Esophagus muscularis mucosa (tissue), 4 donors: ENCODE measurements at regions not wholly inside any gene's neighbourhood (a gene's known extent, or its start where the extent isn't known, plus 50 kb on each side); places are given as distances from the start of the nearest gene placed in this dataset.

ENCODE experiments used
- DNase-seq: peaks from one replicate; pipeline ENCODE4 v3.0.0-alpha.2; 2017; ENCODE audit errors: extremely low spot score
- H3K27ac ChIP-seq, 4 donors: fragments of 200-600 bp; sonication (generic); replicated peaks in 1 of 4; 1 replicate in 3 of 4; 2 replicates in 1 of 4; pipeline ENCODE4 v1.5.1; 2016 to 2019; ENCODE audit warnings: mild to moderate bottlenecking in 1 of 4
- H3K27me3 ChIP-seq, 4 donors: fragments of 200-600 bp; sonication (generic); one replicate each; pipeline versions ENCODE4 v1.5.1 to v1.6.0; 2016 to 2019
- H3K36me3 ChIP-seq, 4 donors: fragments of 200-600 bp; sonication (generic); one replicate each; pipeline ENCODE4 v1.5.1; 2016 to 2019
- H3K4me1 ChIP-seq, 4 donors: fragments of 200-600 bp; sonication (generic); one replicate each; pipeline ENCODE4 v1.5.1; 2016 to 2019
- H3K4me3 ChIP-seq, 4 donors: fragments of 200-600 bp; sonication (generic); 1 replicate in 2 of 4; 2 replicates in 2 of 4; pipeline ENCODE4 v1.5.1; 2016 to 2019; ENCODE audit warnings: mild to moderate bottlenecking in 4 of 4, moderate library complexity in 1 of 4
- H3K9me3 ChIP-seq, 4 donors: fragments of 200-600 bp; sonication (generic); 1 replicate in 3 of 4; 2 replicates in 1 of 4; pipeline ENCODE4 v1.5.1; 2016 to 2019
- EP300 ChIP-seq: sonication (generic); formaldehyde crosslinking; IDR thresholded peaks from one replicate; pipeline ENCODE4 v1.6.1; 2017; ENCODE audit warnings: antibody characterized with exemption
- POLR2A ChIP-seq: fragments of 450-650 bp; IDR thresholded peaks from one replicate; pipeline ENCODE4 v1.6.1; 2017; ENCODE audit warnings: antibody characterized with exemption, moderate library complexity, mild to moderate bottlenecking, low read depth
- POLR2AphosphoS5 ChIP-seq, 2 donors: sonication (generic); formaldehyde crosslinking; IDR thresholded peaks; one replicate each; pipeline ENCODE4 v1.6.1; 2017; ENCODE audit warnings: antibody characterized with exemption in 2 of 2
- WGBS: methylation state at CpG from one replicate; pipeline ENCODE4 v1.1.5; 2018; 5-methylcytosine and 5-hydroxymethylcytosine counted together
- intact Hi-C: fragments of 100-400 bp; cut with DNase I; formaldehyde crosslinking; loops from one replicate; pipeline ENCODE4 v1.15.1; 2023
- TF ChIP-seq, protein P1 (sequence below), 3 experiments: fragments of 200-600 bp in 2 of 3; fragments of 450-650 bp in 1 of 3; sonication (generic) in 2 of 3; IDR thresholded peaks; one replicate each; pipeline ENCODE4 v1.5.1; 2017 to 2019; ENCODE audit warnings: antibody characterized with exemption in 3 of 3, mild to moderate bottlenecking in 2 of 3, moderate library complexity in 1 of 3

DNA sequence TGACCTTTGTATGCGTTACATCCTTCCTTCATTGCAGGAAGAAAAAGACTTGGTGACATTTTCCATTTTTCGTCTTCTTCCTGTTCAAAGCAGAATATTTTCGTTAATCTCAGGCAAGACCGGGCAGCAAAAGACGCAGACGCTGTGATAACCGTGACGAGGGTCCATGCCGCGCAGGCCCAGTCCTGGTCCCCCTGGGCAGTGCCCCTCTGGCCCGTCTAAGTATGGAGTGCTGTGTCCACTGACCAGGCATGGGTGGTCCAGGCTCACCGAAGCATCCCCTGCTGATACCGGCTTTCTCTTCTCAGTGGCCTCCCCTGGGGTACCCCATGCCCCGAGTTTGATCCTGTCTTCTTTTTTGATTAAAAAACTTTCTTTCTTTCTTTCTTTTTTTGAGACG, 135.2 kb upstream of the ASB18 start:
- 96% methylated on average over 15 of the region's 15 CpGs for WGBS
- no peaks in the 10 kb centered on the region for H3K9me3 ChIP-seq
- no peak overlapping the region for H3K27ac ChIP-seq
- no peaks in the 10 kb centered on the region for H3K27me3 ChIP-seq
- DNase-seq: peak; percentile 60
- no peak overlapping the region for H3K4me3 ChIP-seq
- H3K36me3 ChIP-seq: no peaks in the 10 kb centered on the region
- H3K4me1 ChIP-seq: no peaks in the 10 kb centered on the region
- TF ChIP-seq, protein P1, sequence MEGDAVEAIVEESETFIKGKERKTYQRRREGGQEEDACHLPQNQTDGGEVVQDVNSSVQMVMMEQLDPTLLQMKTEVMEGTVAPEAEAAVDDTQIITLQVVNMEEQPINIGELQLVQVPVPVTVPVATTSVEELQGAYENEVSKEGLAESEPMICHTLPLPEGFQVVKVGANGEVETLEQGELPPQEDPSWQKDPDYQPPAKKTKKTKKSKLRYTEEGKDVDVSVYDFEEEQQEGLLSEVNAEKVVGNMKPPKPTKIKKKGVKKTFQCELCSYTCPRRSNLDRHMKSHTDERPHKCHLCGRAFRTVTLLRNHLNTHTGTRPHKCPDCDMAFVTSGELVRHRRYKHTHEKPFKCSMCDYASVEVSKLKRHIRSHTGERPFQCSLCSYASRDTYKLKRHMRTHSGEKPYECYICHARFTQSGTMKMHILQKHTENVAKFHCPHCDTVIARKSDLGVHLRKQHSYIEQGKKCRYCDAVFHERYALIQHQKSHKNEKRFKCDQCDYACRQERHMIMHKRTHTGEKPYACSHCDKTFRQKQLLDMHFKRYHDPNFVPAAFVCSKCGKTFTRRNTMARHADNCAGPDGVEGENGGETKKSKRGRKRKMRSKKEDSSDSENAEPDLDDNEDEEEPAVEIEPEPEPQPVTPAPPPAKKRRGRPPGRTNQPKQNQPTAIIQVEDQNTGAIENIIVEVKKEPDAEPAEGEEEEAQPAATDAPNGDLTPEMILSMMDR (IDR thresholded peaks at IDR 0.05): no peak
- TF ChIP-seq POLR2A: no peak
- TF ChIP-seq EP300: no peak
- no peak for TF ChIP-seq POLR2AphosphoS5 (IDR thresholded peaks at IDR 0.05)
- intact Hi-C loops: no loop called here

DNA sequence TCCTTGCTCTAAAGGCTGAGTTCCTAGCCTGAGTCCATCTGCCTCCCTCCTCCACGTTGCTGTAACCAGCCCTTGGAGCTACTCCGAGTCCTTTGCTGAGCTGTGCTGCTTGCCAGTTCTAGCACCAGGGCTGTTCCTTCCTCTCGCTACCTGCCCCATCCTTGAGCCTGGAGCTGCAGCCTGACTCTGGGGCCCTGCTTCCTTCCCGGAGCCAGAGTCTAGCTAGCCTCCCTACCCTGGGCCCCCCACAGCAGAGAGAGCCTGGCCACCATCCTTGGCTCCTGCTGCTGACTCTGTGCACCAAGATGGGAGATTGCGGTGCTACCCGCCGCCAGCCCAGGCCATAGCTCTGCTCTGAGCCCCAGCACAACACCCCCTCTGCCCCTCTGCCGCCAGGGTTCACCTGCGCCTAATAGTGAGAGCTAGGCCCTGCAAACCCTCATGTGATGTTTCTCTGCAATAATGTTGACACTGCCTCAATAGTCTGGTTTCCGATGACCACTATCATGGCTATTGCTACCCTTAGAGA, 135.9 kb upstream of the ASB18 start:
- TF ChIP-seq, protein P1 (IDR thresholded peaks at IDR 0.05): no peak
- TF ChIP-seq EP300 (no peak), POLR2A (no peak), POLR2AphosphoS5 (IDR thresholded peaks at IDR 0.05) (no peak)
- no peaks in the 10 kb centered on the region for H3K4me1 ChIP-seq
- H3K27me3 ChIP-seq: no peaks in the 10 kb centered on the region
- no peaks in the 10 kb centered on the region for H3K9me3 ChIP-seq
- DNase-seq: peak; percentile 88
- intact Hi-C loops: no loop called here
- H3K36me3 ChIP-seq: no peaks in the 10 kb centered on the region
- H3K27ac ChIP-seq: no peak overlapping the region
- H3K4me3 ChIP-seq: no peak overlapping the region
- WGBS: 91% methylated on average over 7 of the region's 10 CpGs

DNA sequence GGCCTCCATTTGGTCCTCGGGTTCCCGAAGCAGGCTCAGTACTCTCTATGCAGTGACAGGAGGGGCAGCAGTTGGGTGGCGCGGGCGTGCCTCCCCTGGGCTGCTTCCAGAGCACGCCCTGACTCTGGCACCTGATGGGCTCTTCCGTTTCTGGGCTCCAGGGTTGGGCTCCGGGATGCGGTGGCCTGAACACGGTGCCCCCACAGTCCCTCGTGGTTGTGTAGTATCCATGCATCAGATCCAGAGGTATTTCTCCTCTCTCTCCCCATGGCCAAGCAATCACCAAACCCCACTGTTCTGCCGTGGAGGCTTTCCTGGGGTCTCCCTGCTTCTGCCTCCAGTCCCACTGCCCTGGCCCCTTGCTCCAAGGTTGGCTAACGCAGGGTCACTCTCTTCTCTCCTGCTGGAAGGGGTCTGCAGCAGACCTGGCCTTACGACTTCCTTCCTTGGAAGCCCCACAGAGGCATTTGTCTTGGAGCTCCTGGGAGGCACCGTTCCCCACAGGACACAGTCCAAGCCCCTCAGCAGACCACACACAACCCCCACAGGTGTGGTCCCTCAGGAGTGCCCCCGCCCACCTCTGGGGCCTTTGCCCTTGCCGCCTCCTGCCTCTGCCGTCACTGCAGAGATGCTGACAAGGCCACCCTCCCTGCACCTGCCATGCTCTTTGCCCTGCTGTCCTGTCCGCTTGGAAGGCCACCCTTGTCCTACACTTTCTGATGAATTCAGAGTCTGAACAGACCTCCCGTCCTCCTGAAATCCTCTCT, 136.6 kb upstream of the ASB18 start:
- 91% methylated on average over 20 of the region's 20 CpGs for WGBS
- Histone ChIP-seq H3K4me3 (no peak overlapping the region), H3K9me3 (no peaks in the 10 kb centered on the region), H3K36me3 (no peaks in the 10 kb centered on the region), H3K4me1 (no peaks in the 10 kb centered on the region), H3K27ac (no peak overlapping the region), H3K27me3 (no peaks in the 10 kb centered on the region)
- intact Hi-C loops: no loop called here
- peak; percentile 91 for DNase-seq
- TF ChIP-seq POLR2AphosphoS5 (IDR thresholded peaks at IDR 0.05): no peak
- no peak for TF ChIP-seq POLR2A
- TF ChIP-seq, protein P1 (IDR thresholded peaks at IDR 0.05): no peak
- no peak for TF ChIP-seq EP300

DNA sequence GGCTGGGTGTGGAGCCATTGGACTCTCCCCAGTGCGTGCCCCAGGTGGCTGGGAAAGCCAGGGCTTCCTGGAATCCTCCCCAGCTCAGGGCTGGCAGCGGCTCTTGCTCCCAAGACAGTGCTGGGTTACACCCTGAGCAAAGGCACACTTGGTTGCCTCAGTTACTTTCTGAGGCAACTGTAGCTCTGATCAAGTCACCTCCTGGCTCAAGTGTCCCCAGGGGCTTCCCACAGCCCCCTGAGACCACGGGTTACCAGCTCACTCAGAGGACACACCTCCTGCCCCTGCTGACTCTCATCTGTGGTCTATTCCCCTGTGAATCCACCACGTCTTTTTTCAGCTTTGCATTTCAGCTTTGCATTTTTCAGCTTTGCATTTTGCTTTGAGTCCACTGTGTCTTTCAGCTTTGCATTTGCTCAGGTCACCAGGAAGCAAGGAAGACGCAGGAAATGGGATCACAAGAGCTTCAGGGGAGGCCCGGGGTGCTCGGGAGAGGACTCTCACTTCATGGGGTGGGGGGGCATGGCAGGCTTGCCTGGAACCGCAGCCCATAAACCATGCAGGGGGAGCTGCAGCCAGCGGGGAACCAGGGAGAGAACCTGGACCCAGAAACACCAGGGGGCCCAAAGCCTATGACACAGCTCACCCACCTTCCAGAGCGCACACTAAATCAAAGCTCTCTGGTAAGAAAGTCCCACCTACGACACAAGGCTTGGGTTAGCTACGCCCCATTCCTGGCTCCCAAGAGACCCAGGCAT, 138.0 kb upstream of the ASB18 start:
- WGBS: 74% methylated on average over 12 of the region's 12 CpGs
- H3K4me3 ChIP-seq: no peak overlapping the region

More for the DNA sequence above, 138.0 kb upstream of the ASB18 start:
- H3K27me3 ChIP-seq: no peaks in the 10 kb centered on the region
- H3K27ac ChIP-seq: no peak overlapping the region
- peak; percentile 78 for DNase-seq
- no peaks in the 10 kb centered on the region for H3K9me3 ChIP-seq
- no peak for TF ChIP-seq POLR2AphosphoS5 (IDR thresholded peaks at IDR 0.05)
- TF ChIP-seq POLR2A: no peak
- TF ChIP-seq EP300: no peak
- TF ChIP-seq, protein P1 (IDR thresholded peaks at IDR 0.05): no peak
- no peaks in the 10 kb centered on the region for H3K4me1 ChIP-seq
- no peaks in the 10 kb centered on the region for H3K36me3 ChIP-seq
- intact Hi-C loops: no loop called here
